Renal pelvis (tissue), 1 donor: ENCODE measurements at regions not wholly inside any gene's neighbourhood (a gene's known extent, or its start where the extent isn't known, plus 50 kb on each side); places are given as distances from the start of the nearest gene placed in this dataset.

Experiments used
- DNase-seq: peaks from one replicate; pipeline ENCODE4 v3.0.0-alpha.2; 2013

- no peak for DNase-seq
Measured at GRCh38 chr3:180829409-180830405, 82.8 kb upstream of the FXR1 start.

DNA sequence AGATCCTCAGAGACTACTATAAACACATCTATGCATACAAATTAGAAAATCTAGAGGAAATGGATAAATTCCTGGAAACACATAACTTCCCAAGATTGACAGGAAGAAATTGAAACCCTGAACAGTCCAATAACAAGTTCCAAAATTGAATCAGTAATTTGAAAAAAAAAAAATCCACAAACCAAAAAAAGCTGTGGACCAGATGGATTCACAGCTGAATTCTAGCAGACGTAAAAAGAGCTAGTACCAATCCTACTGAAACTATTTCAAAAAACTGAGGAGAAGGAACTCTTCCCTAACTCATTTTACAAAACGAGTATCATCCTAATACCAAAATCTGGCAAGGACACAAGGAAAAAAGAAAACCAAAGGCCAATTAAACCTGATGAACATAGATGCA lies 77.0 kb upstream of the FXR1 start:
- DNase-seq = no peak

DNA sequence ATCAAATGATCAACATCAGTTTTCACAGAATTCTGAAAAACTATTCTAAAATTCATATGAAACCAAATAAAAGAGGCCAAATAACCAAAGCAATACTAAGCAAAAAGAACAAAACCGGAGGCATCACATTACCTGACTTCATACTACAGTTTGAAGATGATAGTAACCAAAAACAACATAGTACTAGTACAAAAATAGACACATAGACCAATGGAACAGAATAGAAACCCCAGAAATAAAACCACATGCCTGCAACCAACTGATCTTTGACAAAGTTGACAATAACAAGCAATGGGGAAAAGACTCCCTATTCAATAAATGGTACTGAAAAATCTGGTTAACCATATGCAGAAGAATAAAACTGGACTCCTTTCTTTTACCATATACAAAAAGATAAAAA lies 75.7 kb upstream of the FXR1 start:
- DNase-seq = no peak

DNA sequence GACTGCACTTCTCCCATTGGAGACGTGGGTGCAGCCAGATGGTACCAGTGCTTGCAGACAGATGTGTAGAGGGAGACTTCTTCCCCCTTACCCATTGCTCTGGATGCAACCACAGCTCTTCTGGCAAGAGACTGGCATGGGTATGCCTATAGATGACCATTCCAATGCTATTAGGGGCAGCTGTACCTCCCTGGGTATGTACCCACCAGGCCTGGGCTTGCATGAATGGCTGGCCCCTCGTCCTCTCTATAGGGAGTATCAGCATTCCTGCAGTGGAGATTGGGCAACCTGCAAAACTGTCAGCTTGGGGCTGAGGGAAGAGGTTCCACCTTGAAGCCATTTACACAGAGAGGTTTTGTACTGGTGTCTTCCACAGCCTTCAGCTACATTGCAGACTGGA lies 57.6 kb upstream of the FXR1 start:
- DNase-seq = no peak

- DNase-seq = no peak
Measured at GRCh38 chr3:180855364-180855763, 57.1 kb upstream of the FXR1 start.

DNA sequence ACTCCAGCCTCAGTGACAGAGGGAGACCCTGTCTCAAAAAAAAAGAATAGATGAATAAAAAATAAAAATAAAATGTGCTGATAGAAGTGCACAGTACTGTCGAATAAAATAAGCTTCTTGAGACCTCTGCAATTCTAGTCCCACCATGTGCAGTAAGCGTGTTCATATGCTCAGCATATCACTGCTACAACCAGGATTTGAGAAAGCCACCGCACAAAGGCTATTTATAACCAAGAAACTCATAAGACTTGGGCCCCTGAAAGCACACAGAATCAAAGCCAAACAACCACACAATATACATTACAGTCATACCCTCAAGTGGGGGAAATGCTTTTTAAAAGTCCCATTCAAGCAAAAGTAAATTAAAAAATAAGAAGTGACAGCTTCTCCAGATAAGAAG lies 56.5 kb upstream of the FXR1 start:
- no peak for DNase-seq

DNA sequence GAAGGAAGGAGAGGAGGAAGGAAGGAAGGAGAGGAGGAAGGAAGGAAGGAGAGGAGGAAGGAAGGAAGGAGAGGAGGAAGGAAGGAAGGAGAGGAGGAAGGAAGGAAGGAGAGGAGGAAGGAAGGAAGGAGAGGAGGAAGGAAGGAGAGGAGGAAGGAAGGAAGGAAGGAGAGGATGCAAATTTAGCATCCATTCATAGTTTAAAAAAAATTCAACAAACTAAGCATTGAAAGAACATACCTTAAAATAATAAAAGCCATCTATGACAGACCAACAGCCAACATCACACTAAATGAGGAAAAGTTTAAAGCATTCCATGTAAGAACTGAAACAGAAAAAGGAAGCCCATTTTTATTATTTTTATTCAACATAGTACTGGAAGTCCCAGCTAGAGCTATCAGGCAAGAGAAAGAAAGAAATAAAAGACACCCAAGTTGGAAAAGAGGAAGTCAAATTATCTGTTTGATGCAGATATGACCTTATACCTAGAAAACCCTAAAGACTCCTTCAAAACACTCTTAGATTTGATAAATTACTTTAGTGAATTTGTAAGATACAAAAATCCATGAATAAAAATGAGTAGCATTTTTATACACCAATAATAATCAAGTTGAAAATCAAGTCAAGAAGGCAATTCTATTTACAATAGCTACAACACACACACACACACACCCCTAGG lies 52.2 kb upstream of the FXR1 start:
- DNase-seq = no peak
